RWPE1 (cell line): ENCODE measurements at regions not wholly inside any gene's neighbourhood (a gene's known extent, or its start where the extent isn't known, plus 50 kb on each side); places are given as distances from the start of the nearest gene placed in this dataset.

ENCODE experiments used
- CTCF ChIA-PET: fragments of 350-600 bp; sonication (Branson Sonifier 250); formaldehyde crosslinking; extraction: SDS; loops from one replicate; lab custom pipeline; 2021; lab: Yijun Ruan, JAX
- POLR2A ChIA-PET: fragments of 400-600 bp; formaldehyde crosslinking; extraction: SDS; loops from one replicate; lab custom pipeline; 2020; ENCODE audit warnings: antibody characterized with exemption; ENCODE audit not compliant: low non-redundant PET; lab: Yijun Ruan, JAX
- DNase-seq: peaks from one replicate; pipeline ENCODE4 v3.0.0; 2012; ENCODE audit warnings: low spot score
- H3K27ac ChIP-seq: fragments of 450-650 bp; 2 replicates; pipeline ENCODE4 v1.5.1; 2017
- CTCF ChIP-seq: fragments of 450-650 bp; conservative IDR thresholded peaks from 2 replicates; pipeline ENCODE4 v1.5.1; 2017; ENCODE audit warnings: low read depth, mild to moderate bottlenecking

GRCh38 chr13:70622796-70623195, 514.5 kb upstream of the KLHL1 start:
- DNase-seq: no peak
- TF ChIP-seq CTCF: no peak
- POLR2A ChIA-PET: no interaction called here
- CTCF ChIA-PET: no interaction called here
- H3K27ac ChIP-seq: no peak overlapping the region

GRCh38 chr13:70619936-70620335, 511.7 kb upstream of the KLHL1 start:
- ChIA-PET POLR2A (no interaction called here), CTCF (no interaction called here)
- no peak overlapping the region for H3K27ac ChIP-seq
- no peak for DNase-seq
- TF ChIP-seq CTCF: no peak

- no peak overlapping the region for H3K27ac ChIP-seq
- CTCF ChIA-PET: no interaction called here
- no peak for DNase-seq
- POLR2A ChIA-PET: no interaction called here
- TF ChIP-seq CTCF: no peak
These were observed 508.6 kb upstream of the KLHL1 start for GRCh38 chr13:70616847-70617246.

- no peak overlapping the region for H3K27ac ChIP-seq
- TF ChIP-seq CTCF: no peak
- CTCF ChIA-PET: no interaction called here
- POLR2A ChIA-PET: no interaction called here
- no peak for DNase-seq
These were observed 505.0 kb upstream of the KLHL1 start for GRCh38 chr13:70613295-70613694.

- H3K27ac ChIP-seq: no peak overlapping the region
- POLR2A ChIA-PET: no interaction called here
- DNase-seq: no peak
- CTCF ChIA-PET: no interaction called here
- no peak for TF ChIP-seq CTCF
These were observed 504.6 kb upstream of the KLHL1 start for GRCh38 chr13:70612881-70613280.

GRCh38 chr13:70604448-70604847, 496.2 kb upstream of the KLHL1 start:
- no peak for DNase-seq
- no peak overlapping the region for H3K27ac ChIP-seq
- CTCF ChIA-PET: interaction anchor here (0.6 kb wide), 1 partner anchor 34 kb away, joined by 3 read pairs; no protein-coding TSS in a partner anchor
- POLR2A ChIA-PET: no interaction called here
- no peak for TF ChIP-seq CTCF

GRCh38 chr13:70593716-70594115, 485.5 kb upstream of the KLHL1 start:
- DNase-seq: no peak
- CTCF ChIA-PET: no interaction called here
- POLR2A ChIA-PET: no interaction called here
- TF ChIP-seq CTCF: no peak
- no peak overlapping the region for H3K27ac ChIP-seq
